ENCODE measurements at regions not wholly inside any gene's neighbourhood (a gene's known extent, or its start where the extent isn't known, plus 50 kb on each side); places are given as distances from the start of the nearest gene placed in this dataset.

- no peak for DNase-seq (ENCODE audit: low read depth in 1 of 2, low spot score in 1 of 2)
- H3K4me3 ChIP-seq (replicated peaks; ENCODE audit: insufficient read depth, low read length), result no peak overlapping the region
- H3K27ac ChIP-seq (replicated peaks), result no peak overlapping the region
- H3K27me3 ChIP-seq (ENCODE audit: insufficient read depth, poor library complexity, severe bottlenecking), result no peaks in the 10 kb centered on the region
- TF ChIP-seq GABPA (IDR thresholded peaks at IDR 0.05; ENCODE audit: low read depth) (no peak), POLR2AphosphoS5 (IDR thresholded peaks at IDR 0.05; ENCODE audit: low read depth) (no peak), SPI1 (IDR thresholded peaks at IDR 0.05; ENCODE audit: borderline replicate concordance, low read depth) (no peak)
- TF ChIP-seq, protein P1, sequence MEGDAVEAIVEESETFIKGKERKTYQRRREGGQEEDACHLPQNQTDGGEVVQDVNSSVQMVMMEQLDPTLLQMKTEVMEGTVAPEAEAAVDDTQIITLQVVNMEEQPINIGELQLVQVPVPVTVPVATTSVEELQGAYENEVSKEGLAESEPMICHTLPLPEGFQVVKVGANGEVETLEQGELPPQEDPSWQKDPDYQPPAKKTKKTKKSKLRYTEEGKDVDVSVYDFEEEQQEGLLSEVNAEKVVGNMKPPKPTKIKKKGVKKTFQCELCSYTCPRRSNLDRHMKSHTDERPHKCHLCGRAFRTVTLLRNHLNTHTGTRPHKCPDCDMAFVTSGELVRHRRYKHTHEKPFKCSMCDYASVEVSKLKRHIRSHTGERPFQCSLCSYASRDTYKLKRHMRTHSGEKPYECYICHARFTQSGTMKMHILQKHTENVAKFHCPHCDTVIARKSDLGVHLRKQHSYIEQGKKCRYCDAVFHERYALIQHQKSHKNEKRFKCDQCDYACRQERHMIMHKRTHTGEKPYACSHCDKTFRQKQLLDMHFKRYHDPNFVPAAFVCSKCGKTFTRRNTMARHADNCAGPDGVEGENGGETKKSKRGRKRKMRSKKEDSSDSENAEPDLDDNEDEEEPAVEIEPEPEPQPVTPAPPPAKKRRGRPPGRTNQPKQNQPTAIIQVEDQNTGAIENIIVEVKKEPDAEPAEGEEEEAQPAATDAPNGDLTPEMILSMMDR (IDR thresholded peaks at IDR 0.05; ENCODE audit: insufficient read depth, low read length), result no peak
- TF ChIP-seq, protein P2, sequence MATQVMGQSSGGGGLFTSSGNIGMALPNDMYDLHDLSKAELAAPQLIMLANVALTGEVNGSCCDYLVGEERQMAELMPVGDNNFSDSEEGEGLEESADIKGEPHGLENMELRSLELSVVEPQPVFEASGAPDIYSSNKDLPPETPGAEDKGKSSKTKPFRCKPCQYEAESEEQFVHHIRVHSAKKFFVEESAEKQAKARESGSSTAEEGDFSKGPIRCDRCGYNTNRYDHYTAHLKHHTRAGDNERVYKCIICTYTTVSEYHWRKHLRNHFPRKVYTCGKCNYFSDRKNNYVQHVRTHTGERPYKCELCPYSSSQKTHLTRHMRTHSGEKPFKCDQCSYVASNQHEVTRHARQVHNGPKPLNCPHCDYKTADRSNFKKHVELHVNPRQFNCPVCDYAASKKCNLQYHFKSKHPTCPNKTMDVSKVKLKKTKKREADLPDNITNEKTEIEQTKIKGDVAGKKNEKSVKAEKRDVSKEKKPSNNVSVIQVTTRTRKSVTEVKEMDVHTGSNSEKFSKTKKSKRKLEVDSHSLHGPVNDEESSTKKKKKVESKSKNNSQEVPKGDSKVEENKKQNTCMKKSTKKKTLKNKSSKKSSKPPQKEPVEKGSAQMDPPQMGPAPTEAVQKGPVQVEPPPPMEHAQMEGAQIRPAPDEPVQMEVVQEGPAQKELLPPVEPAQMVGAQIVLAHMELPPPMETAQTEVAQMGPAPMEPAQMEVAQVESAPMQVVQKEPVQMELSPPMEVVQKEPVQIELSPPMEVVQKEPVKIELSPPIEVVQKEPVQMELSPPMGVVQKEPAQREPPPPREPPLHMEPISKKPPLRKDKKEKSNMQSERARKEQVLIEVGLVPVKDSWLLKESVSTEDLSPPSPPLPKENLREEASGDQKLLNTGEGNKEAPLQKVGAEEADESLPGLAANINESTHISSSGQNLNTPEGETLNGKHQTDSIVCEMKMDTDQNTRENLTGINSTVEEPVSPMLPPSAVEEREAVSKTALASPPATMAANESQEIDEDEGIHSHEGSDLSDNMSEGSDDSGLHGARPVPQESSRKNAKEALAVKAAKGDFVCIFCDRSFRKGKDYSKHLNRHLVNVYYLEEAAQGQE (IDR thresholded peaks at IDR 0.05; ENCODE audit: insufficient replicate concordance, low read depth), result no peak
Measured at GRCh38 chr2:236496340-236496739, 73.3 kb upstream of the ACKR3 start.

DNA sequence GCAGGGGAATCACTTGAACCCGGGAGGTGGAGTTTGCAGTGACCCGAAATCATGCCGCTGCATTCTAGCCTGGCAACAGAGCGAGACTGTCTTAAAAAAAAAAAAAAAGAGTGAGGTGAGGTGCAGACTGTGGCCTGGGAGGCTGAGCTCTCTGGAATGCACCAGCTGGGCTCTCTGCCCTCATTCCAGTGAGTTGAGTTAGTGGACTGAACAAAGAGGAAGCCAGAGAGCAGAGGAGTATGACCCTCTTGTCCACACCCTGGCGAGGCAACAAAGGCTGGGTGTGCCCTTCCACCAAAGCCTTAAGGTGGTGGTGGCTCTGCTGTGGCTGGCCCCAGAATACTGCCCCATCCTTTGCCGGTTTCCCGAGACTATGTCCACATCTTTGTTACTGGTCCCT is 71.3 kb upstream of the ACKR3 start:
- Histone ChIP-seq H3K27ac (replicated peaks) (no peak overlapping the region), H3K27me3 (ENCODE audit: insufficient read depth, poor library complexity, severe bottlenecking) (no peaks in the 10 kb centered on the region), H3K4me3 (replicated peaks; ENCODE audit: insufficient read depth, low read length) (no peak overlapping the region)
- no peak for TF ChIP-seq POLR2AphosphoS5 (IDR thresholded peaks at IDR 0.05; ENCODE audit: low read depth)
- no peak for TF ChIP-seq GABPA (IDR thresholded peaks at IDR 0.05; ENCODE audit: low read depth)
- no peak for TF ChIP-seq SPI1 (IDR thresholded peaks at IDR 0.05; ENCODE audit: borderline replicate concordance, low read depth)
- TF ChIP-seq, protein P1 (IDR thresholded peaks at IDR 0.05; ENCODE audit: insufficient read depth, low read length), result no peak
- TF ChIP-seq, protein P2 (IDR thresholded peaks at IDR 0.05; ENCODE audit: insufficient replicate concordance, low read depth), result no peak
- no peak for DNase-seq (ENCODE audit: low read depth in 1 of 2, low spot score in 1 of 2)

DNA sequence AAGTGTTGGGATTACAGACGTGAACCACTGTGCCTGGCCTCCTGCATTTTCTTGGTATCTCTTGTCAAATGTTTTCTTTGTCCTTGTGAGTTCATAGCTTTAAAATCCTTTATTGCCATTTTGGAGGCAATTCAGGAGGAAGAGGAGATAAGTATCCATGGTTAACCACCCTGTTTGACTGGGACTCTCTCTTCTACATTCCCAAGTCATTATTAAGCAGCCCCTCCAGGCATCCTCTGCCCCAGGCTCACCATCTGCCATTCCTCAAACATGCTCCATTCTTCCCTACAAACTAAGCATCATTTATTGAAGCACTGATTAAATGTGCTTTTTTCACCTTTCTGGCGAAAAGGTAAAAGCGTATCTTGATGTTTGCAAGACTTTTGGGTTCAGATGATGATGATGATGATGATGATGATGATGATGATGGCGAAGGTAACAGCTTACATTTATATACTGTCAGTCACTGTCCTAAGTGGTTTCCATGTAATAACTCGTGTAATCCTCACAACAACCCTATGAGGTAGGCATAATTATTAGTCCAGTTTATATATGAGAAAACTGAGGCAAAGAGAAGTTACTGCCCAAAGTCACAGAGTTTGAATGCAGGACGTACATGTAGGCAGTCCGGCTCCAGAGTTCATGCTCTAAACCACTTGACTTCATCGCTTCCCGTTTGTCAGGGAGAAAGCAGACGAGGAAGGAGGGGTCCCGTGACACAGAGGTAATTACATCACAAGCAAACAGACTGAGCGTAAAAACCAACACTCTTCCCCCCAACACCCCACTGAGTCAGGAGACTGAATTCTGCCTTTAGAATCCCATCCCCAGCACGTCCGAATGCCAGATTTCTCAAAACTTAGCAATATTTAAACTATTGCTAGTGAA is 69.7 kb upstream of the ACKR3 start:
- no peaks in the 10 kb centered on the region for H3K27me3 ChIP-seq (ENCODE audit: insufficient read depth, poor library complexity, severe bottlenecking)
- no peak overlapping the region for H3K27ac ChIP-seq (replicated peaks)
- DNase-seq (ENCODE audit: low read depth in 1 of 2, low spot score in 1 of 2), result no peak
- TF ChIP-seq POLR2AphosphoS5 (IDR thresholded peaks at IDR 0.05; ENCODE audit: low read depth) (no peak), SPI1 (IDR thresholded peaks at IDR 0.05; ENCODE audit: borderline replicate concordance, low read depth) (no peak)
- TF ChIP-seq, protein P2 (IDR thresholded peaks at IDR 0.05; ENCODE audit: insufficient replicate concordance, low read depth), result no peak
- H3K4me3 ChIP-seq (replicated peaks; ENCODE audit: insufficient read depth, low read length), result no peak overlapping the region

Measured in HL-60 (cell line).